Hematopoietic multipotent progenitor cell treated with erythropoietin and hydrocortisone succinate and interleukin-3 and kit ligand, for 4 days (in vitro differentiated cells): ENCODE measurements at regions not wholly inside any gene's neighbourhood (a gene's known extent, or its start where the extent isn't known, plus 50 kb on each side); places are given as distances from the start of the nearest gene placed in this dataset.
"Not testable (repeated sequence)": the region's sequence is repeated elsewhere in the genome, so short reads cannot be mapped to it uniquely, and the experiment has no call there.

Experiments
- DNase-seq: peaks from one replicate; pipeline ENCODE4 v3.0.0-alpha.2; 2015

DNA sequence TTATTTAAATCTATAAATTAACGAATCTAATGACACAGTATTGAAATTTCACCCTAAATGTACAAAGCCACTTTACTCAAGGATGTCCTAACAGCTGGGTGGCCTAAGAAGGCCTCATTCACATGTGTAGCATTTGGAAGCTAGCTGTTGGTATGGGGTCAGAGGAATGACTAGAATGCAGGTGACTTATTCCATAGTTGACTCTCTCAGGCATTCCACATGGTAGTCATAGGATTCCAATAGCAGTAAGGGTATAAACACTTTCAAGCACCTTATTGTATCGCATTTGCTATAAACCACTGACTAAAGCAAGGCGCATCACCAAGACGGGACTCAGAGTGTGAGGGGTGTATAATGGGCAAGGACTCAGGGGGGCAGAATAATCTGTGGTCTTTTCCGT, 294.8 kb upstream of the EPHA3 start:
- no peak for DNase-seq

DNA sequence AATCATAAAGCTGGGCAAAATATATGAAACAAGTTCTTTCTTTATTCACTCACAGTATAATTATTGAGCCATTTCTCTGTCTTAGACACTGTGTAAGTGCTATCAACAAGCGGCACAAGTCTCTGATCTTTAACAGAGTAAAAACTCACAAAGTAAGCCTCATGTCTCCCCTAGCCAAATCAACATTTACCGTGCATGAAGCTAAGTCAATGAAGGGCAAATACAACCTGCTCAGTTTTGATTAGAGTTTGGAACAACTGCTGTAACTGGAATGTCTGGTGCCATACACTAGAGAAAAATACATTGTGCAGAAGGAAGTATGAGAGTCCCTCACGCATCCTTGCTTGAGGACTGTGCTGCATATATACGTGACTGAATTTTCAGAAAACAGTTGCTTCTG, 291.0 kb upstream of the EPHA3 start:
- DNase-seq: no peak

DNA sequence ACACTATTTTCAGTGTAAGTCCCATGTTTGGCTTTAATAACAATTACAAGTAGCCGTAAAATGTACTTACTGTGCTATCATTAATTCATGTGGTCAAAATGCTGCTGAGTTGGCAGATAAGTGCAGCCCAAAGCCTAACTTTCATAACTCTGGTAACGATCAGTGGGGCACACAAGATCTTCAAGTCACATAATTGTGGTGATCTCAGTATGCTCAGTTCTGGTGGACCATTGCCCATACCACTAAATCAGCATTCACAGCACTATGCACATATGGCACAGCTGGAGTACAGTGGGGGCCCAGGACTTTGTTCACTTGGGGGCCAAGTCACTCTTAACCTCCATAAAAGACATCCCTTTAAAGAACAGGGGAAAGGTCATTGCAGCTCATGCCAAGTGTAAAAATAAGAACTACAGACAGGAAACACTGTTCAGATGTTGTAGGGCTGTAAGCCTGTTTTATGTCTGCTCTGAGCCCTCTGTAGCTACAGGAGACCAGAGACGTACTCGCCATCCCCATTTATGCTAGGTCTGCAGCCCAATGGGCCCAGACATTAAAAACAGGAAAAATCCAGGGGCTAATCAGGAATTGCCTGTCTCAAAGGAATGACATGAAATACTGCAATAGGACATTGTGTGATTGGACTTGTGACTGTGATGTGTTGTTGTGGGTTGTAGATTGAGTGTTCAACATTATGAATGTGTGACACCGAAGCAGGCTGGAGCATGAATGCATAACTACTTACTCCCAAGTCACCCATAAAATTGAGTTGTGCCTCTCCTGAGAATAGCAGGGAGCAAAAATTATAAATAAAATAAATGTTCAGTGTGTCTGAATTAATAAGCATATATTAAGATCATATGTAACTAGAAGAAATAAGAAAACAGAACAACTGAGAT, 282.5 kb upstream of the EPHA3 start:
- DNase-seq: no peak

DNA sequence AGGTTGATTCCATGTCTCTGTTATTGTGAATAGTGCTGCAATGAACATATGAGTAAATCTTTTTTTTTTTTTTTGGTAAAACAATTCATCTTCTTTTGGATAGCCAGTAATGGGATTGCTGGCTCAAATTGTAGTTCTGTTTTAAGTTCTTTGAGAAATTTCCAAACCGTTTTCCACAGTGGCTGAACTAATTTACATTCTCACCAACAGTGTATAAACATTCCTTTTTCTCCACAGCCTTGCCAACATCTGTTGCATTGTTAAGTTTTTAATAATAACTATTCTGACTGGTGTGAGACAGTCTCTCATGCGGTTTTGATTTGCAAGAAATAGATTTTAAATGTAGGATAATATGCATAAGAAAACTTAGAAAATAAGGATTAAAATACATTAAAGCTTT, 279.0 kb upstream of the EPHA3 start:
- no peak for DNase-seq

DNA sequence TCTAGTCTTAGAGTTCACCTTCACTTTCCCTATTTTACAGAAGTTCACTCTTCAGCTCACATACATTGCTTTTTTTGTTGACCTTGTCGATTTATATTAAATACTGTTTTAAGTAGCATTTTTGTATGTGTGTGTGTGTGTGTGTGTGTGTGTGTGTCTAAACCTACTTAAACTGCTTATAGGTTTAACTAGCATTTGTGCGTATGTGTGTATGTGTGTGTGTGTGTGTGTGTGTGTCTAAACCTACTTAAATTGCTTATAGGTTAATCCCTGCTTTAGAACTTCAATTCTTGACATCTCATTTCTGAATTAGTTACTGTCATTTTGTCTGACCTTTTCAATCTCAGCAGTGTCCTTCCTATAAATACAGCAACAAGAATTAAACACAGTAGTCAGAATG, 254.8 kb upstream of the EPHA3 start:
- no peak for DNase-seq

DNA sequence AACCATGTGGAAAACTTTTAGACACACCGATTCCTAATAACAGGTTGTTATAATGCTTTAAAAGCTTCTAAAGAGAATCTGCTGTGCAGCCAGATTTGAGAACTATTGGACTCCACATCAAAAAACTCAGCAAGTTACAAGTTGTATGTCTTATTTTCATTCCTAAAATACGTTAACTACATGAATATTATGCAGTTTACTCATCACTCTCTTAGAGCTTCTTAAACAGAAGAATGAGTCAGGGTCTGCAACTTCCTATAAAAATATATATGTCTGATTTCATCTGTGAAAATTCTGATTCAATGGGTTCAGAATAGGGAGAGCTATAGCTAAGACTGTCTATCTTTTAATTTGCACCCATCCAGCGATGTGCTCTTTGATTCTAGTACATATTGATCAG, 244.2 kb upstream of the EPHA3 start:
- DNase-seq: no peak

DNA sequence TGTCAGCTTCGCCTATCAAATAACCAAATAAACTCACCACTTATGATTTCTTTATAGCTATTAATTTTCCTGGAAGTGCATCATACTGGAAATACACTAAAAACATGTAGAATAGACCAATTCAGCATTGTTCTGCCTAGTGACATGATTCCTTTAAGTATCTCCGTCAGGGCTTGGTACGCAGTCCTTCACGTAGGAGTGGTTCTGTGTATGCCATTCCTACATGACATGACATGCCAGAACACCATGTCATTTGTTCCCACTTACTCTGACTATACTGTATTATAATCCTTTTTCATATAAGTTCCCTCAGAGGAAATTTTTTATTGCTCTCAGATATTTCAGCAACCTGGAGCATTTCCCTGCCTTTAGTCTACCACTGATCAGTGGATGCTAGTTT, 230.7 kb upstream of the EPHA3 start:
- no peak for DNase-seq

DNA sequence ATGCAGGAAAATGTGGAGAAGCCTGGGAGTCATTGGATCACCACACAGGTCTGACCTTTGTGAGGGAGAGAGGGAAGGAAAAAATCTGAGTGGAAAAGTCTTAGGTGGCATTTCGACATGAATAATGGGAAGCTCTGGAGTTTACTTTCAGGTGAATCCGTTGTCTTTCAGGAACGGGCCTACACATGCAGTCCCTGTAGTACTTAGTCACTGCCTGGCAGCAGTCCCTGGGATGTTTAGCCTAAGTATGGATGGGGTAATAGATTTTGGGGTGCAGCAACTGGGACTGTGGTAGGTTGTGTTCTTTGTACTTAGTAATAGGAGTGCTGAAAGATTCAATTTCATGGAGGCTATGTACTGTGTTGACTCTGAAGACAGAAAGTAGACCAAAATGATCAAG, 227.5 kb upstream of the EPHA3 start:
- no peak for DNase-seq

DNA sequence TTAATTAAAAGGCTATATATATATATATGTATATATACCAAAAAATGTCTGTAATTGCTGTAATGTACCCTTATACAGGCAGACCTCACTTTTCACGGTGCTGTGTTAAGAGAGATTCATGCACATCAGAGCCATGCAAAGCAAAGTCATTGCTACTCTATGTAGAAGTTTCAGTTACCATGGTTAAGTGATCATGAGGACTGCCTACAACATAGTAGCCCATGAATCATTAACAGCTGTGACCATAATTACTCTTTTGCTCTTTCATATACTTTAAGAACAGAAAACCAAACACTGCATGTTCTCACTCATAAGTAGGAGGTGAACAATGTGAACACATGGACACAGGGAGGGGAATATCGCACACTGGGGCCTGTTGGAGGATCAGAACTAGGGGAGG, 225.3 kb upstream of the EPHA3 start:
- DNase-seq: no peak

DNA sequence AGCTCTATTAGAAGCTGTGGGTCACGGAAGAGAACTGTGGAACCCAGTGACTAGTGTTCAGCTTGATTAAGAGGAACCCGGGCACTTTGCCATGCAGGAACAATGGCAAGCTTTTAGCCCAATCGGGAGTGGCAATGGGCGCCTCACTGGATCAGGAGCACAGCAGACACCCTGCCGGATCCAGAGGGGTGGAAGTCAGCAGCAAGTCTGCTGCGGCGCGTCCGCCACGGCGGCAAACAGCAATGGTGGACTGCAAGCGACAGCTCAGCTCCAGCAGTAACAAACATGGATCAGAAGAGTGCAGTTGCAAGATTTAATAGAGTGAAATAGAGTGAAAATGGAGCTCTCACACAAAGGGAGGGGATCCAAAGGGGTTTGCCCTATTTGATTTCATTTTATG, 220.8 kb upstream of the EPHA3 start:
- DNase-seq: not testable (repeated sequence)

DNA sequence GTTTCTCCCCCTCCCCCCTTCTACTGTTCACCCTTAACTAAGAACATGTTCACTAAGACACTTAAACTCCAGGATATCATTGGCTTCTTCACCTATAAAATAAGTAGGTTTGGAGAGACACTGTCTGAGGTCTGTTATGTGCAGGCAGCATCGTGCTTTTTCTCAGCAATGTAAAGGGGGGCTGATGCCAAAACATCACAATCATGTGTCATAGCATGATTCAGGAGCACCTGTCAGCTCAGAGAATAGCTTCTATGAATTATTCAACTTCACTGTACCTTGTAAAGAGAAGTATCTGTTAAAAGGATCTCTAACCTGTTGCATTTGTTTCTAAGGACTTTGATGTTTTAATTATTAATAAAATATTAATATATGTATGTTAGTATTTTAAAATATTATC, 211.4 kb upstream of the EPHA3 start:
- DNase-seq: no peak

DNA sequence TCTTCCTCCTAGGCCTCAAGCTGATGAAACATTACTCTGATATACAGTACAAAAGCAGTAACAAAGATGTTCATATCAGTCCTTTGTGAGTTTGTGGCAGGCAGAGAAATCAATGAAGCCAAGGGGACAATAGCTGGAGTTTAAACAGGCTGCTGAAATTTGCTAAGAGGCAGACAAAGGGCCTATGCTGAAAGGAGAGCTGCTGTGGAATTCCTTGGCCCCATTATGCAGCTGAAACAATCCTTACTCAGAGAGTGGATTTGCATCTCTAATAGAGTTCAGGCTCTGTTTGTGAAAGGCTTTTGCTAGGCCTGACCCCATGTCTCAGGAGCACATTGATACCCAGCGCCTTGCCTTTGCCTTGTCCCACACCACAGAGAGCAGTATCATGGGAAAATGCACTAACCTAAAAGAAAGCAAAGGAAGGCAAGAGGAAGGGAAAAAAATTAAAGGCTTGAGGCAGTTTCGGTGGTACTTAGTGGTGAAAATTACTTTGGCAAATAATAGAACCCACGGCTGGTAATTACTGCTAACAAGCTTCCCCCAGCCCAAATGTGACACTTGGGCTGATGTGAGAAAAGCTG, 195.0 kb upstream of the EPHA3 start:
- DNase-seq: no peak

DNA sequence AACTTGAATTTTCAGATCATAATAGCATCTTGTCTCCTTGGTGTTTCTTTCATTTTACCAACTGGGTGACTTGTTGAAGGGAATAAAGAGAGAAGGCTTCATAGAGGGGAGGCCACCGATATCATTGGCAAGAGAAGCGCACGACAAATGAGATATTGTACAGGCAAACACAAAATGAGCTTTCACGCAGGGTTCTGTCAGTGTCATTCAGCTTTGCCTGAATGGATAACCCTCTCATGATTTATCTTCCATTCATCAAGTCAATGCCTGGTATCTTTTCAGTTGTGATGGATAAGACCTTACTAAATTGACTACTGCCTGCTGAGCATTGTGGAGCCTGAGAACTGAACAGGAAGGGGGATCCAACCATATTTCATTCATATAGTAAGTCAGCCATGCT, 188.6 kb upstream of the EPHA3 start:
- DNase-seq: no peak

DNA sequence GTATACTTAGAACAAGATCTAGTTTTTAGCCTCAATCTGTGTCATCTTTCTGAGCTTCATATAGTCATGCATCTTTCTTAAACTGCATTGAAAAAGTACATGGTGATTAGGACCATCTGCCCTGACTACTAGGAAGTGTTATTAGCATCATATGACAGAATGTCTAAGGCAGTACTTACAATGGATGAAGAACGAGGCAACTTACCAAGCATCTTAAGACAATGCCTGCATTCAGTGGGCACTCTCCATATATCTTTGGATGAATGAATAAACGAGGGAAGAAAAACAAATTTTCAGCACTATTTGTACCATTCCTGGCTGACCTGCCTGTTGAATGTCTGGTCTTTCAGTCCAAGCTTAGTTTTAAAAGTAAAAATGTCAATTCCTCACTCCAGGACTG, 185.4 kb upstream of the EPHA3 start:
- no peak for DNase-seq

DNA sequence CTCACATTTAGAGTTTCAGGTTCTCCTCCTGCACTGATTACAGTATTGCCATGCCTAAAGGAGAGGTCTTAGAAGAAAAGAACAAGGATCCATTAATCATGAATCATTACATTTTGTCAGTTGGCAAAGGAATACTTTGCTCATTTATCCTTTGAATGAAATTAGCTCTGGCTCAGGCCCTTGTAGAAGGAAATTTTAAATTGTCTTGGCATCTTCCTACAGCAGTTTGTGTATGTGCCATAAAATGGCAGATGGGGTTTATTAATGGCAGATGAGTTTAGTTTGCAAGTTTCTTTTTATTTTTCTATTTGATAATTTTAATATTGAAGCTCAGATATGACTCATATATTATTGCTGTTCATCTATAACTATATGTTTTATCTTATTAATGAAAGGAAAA, 181.2 kb upstream of the EPHA3 start:
- DNase-seq: no peak

DNA sequence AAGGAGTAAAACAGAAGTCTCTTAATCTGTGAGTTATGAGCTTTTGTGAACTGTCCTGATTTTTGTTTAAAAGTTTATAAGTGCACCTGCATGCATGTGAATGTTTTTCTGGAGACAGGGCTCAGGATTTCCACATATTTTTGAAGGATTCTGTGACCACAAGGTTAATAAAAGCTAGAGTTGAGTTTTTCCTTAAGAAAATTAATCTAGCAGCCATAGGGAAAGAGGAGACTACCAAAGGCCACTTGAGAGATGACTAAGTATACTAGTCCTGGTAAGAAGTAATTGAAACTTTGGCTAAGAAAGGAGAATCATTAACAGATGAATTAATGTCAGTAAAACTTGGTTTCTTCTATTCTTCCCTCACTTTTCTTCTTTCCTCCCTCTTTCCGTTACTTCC, 176.8 kb upstream of the EPHA3 start:
- DNase-seq: no peak

DNA sequence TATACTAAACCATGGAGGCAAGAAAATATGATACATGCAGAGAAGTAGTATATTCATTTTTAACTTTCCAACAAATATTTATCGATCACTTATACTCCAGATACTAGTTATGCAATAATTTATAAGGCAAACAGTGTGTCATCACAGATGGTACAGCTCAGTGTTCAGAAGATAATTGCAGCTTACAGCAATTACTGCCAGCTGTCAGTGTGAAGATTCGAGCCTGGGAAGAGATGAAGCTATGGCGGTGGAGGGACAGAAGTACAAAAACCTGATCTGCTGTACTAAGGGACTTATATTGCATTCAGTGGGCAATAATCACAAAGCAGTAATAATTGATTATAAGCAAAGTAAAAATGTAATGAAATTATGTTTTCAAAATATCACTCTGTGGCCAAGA, 170.6 kb upstream of the EPHA3 start:
- no peak for DNase-seq

DNA sequence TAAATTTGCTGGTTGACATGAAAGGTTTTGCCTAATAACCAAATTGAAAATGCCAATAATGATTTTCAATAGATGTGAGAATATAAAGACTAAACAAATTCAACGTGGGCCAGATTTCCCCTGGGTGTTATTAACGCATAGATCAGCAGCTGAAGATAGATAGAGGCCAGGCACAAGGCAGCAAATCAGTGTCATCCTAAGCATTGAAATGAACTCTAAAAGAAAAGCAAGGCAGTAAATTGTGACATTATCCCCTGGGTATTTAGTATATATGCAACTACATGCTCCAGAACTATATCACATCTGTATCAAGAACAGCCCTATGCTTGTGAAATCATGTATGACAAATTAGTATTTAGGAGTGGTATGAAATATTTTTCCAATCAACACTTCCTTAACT, 167.1 kb upstream of the EPHA3 start:
- no peak for DNase-seq

DNA sequence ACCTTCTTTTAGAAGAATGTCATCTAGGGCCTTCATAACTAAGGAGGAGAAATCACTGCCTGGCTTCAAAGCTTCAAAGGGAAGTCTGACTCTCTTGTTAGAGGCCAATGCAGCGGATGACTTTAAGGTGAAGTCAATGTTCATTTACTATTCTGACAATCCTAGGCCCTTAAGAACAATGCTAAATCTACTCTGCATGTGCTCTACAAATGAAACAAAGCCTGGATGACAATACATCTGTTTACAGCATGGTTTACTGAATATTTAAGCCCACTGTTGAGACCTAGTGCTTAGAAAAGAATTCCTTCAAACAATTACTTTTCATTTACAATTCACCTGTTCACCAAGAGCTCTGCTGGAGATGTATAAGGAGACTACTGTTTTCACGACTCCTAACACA, 160.4 kb upstream of the EPHA3 start:
- DNase-seq: no peak

DNA sequence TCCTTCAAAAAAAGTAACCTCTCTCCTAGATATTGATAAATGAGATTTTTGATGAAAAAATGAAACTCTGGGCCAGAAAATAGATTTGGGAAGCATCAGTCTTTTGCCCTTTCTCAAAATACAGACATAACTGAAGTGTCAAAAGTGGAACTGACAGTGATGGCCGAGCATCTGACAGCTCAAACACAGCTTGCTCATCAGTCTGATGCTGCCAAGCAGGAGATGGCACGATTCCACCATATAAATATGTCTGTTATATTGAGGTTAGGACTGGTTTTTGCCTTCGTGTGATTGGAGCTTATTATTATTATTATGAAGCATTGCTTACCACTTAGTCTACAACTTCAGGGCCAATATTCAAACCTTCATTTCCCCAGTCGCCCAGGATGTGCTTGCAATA, 152.6 kb upstream of the EPHA3 start:
- DNase-seq: no peak

DNA sequence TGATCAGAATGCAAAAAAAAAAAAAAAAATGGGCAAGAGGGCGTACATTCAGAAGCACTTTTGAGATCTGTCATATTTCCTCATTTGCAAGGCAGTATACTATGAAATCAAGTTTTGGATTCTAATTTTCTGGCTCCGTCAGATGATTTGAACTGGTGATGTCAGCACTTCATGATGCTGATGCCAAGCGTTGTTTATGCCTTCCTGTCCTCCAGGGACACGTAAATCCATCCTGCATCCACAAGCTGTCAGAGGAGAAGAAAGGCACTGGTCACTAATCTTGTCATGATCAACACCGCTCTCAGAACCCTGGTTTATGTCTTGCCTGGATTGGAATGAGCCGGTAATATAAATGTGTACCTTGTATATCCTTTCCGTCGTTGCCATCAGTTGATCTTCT, 152.1 kb upstream of the EPHA3 start:
- DNase-seq: no peak

DNA sequence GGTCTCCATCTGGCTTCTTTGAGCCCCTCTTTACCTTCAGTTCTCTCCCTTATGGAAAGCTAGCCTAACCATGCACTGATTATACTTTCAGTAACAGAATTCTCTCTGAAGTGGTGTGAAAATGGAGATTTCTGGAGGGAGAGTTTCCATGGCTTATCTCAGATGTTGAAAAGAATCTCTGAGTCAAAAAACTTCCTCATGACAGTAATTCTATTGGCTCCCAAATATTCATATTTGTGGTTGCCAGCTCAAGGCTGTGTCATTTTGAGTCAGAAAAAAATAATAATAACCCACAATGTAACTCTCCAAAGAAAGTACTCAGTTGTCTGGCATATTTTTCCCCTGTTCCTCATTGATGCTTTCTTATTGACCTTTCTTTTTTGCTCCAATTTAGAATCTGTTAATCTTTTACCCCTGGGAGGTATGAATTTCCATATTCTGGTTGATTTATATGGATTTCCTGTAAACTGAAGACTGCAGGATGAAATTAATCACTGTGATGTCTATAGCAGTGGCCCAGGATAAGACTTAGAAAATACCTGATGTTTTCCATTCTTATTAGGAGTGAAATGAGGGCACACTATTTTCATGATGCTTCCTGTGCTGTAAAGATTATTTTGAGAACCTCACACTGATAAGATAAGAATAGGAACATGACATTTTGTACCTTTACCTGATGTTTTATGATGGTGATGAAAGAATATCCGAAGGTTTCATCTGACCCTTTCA, 149.5 kb upstream of the EPHA3 start:
- no peak for DNase-seq

DNA sequence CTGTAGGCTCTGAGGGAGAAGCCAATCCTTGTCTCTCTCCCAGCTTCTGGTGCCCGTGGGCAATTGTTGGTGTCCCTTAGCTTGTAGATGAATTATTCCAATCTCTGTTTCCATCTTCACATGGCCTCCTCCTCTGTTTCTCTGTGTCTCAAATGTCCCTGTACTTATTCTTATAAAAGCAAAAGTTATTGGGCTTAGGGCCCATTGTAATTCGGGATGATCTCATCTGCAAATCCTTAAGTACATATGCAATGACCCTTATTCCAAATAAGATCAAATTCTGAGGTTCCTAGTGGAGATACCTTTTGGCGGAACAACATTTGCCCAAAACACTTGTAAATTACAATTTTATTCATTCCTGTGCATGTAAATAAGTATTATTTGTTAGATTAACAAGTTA, 147.4 kb upstream of the EPHA3 start:
- DNase-seq: no peak

DNA sequence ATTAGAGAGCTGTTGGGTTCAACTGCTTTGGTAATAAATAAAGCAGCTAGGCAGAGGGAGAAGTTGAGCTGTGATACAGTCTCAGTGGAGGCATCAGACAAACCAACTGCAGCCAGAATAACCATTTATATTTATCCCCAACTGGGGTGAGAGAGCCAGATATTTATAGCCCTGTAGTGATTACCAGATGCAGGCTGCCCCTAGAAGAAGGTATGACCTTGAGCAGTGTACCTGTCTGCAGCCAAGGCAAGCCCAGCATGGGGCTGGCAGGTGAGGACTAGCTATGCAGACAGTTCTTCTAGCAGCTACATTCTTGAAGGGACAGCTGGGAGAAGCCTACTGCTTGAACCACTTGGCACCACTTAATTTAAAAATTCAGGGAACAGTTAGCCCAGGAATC, 144.4 kb upstream of the EPHA3 start:
- DNase-seq: no peak
